Astrocyte (in vitro differentiated cells and primary cell): ENCODE measurements at regions not wholly inside any gene's neighbourhood (a gene's known extent, or its start where the extent isn't known, plus 50 kb on each side); places are given as distances from the start of the nearest gene placed in this dataset.

ENCODE experiments used
- DNase-seq: peaks from one replicate; pipeline ENCODE4 v3.0.0-alpha.2; 2010; ENCODE audit warnings: low read depth
- FAIRE-seq: peaks from 2 replicates; lab custom pipeline; 2011; peaks lifted over from hg19 to GRCh38; lab: Jason Lieb, UNC
- H2AFZ ChIP-seq: 2 replicates; pipeline ENCODE4 v1.6.0; 2012; ENCODE audit warnings: low read depth, low read length, inconsistent platforms
- H3K27ac ChIP-seq: 2 replicates; pipeline ENCODE4 v1.5.1; 2011; ENCODE audit warnings: low read depth, low read length, inconsistent platforms
- H3K27me3 ChIP-seq: 2 replicates; pipeline ENCODE4 v1.6.0; 2011; ENCODE audit warnings: low read length, inconsistent platforms; ENCODE audit not compliant: insufficient read depth
- H3K36me3 ChIP-seq: 2 replicates; pipeline ENCODE4 v1.5.1; 2011; ENCODE audit warnings: low read length, inconsistent platforms; ENCODE audit not compliant: insufficient read depth
- H3K4me1 ChIP-seq: 2 replicates; pipeline ENCODE4 v1.5.1; 2011; ENCODE audit warnings: low read length, inconsistent platforms; ENCODE audit not compliant: insufficient read depth
- H3K4me2 ChIP-seq: 2 replicates; pipeline ENCODE4 v1.6.0; 2012; ENCODE audit warnings: low read length, inconsistent platforms
- H3K4me3 ChIP-seq: 2 replicates; pipeline ENCODE4 v1.5.1; 2011; ENCODE audit warnings: low read depth, mild to moderate bottlenecking, low read length, inconsistent platforms; ENCODE audit not compliant: insufficient read depth
- H3K79me2 ChIP-seq: 2 replicates; pipeline ENCODE4 v1.6.0; 2012; ENCODE audit warnings: mild to moderate bottlenecking, low read length, inconsistent platforms; ENCODE audit not compliant: insufficient read depth
- H3K9ac ChIP-seq: 2 replicates; pipeline ENCODE4 v1.6.0; 2012; ENCODE audit warnings: mild to moderate bottlenecking, low read length, inconsistent platforms
- H3K9me3 ChIP-seq: 2 replicates; pipeline ENCODE4 v1.5.1; 2012; ENCODE audit warnings: low read depth, mild to moderate bottlenecking, low read length, inconsistent platforms; ENCODE audit not compliant: insufficient read depth
- H4K20me1 ChIP-seq: 2 replicates; pipeline ENCODE4 v1.6.0; 2012; ENCODE audit warnings: low read length, inconsistent platforms; ENCODE audit not compliant: insufficient read depth
- H3K27ac Mint-ChIP-seq: one replicate; pipeline ENCODE4 v1.8.0; 2021; ENCODE audit warnings: mild to moderate bottlenecking, mixed read lengths; ENCODE audit not compliant: unreplicated experiment
- H3K27me3 Mint-ChIP-seq: one replicate; pipeline ENCODE4 v1.8.0; 2021; ENCODE audit warnings: low read depth, mixed read lengths; ENCODE audit not compliant: unreplicated experiment
- H3K36me3 Mint-ChIP-seq: one replicate; pipeline ENCODE4 v1.8.0; 2021; ENCODE audit warnings: low read depth, mixed read lengths; ENCODE audit not compliant: unreplicated experiment
- H3K4me1 Mint-ChIP-seq: one replicate; pipeline ENCODE4 v1.8.0; 2021; ENCODE audit warnings: low read depth, mixed read lengths; ENCODE audit not compliant: unreplicated experiment
- H3K4me3 Mint-ChIP-seq: one replicate; pipeline ENCODE4 v1.8.0; 2021; ENCODE audit warnings: mild to moderate bottlenecking, moderate library complexity, mixed read lengths; ENCODE audit not compliant: unreplicated experiment
- H3K9me3 Mint-ChIP-seq: one replicate; pipeline ENCODE4 v1.8.0; 2021; ENCODE audit warnings: mild to moderate bottlenecking, mixed read lengths; ENCODE audit not compliant: unreplicated experiment
- EZH2 ChIP-seq: IDR thresholded peaks from 2 replicates; pipeline ENCODE4 v1.6.1; 2012; ENCODE audit warnings: mild to moderate bottlenecking, low read length, inconsistent platforms; ENCODE audit not compliant: insufficient read depth
- TF ChIP-seq, protein P1 (sequence below): IDR thresholded peaks from 2 replicates; pipeline ENCODE4 v1.5.1; 2011; ENCODE audit warnings: low read depth, mild to moderate bottlenecking, inconsistent platforms, low read length, moderate library complexity; ENCODE audit not compliant: insufficient read depth

DNA sequence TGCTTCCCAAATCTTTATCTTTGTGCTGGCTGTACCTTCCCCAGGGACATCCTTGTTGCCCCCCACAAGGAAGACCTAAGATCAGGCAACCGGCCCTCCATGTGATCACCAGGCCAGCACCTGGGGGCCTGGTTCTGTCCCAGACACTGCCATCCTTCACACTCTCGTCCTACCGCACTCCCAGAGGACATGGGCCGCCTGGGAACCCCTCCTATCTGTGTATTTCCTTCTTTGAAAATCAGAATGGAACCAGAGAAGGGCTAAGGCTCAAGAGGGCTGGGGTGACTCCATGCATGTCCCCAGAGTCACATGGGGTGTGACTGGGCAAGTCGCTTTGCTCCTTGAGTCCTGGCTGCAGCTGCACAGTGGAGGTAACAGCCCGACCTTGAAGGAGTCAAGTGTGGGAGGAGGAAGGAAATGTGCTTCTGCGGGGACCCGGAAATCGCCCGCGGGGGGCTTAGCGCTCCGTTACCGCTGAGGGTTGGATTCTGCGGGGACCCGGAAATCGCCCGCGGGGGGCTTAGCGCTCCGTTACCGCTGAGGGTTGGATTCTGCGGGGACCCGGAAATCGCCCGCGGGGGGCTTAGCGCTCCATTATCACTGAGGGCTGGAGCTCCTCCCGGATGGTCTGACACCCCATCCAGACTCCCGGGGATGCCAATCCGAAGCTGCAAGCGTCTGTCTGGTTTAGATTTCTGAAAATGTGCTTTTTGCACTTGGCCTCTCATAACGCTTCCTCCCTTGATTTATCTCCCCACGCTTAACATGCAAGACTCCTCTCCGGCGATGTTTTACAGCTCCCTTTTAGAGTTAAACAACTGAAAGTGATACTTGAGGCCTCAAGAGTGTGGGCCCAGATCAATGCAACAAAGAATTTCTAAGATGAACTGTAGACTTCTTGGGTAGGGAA lies 278.9 kb downstream of the NPHP4 start:
- Histone ChIP-seq H3K27ac (no peak overlapping the region), H3K79me2 (no peaks in the 10 kb centered on the region), H3K4me1 (no peaks in the 10 kb centered on the region), H4K20me1 (no peaks in the 10 kb centered on the region), H3K4me2 (no peak overlapping the region), H3K9me3 (peaks cover 6% of the 10 kb centered on the region), H3K4me3 (no peak overlapping the region), H3K27me3 (no peaks in the 10 kb centered on the region), H2AFZ (no peak overlapping the region), H3K9ac (no peak overlapping the region), H3K36me3 (no peaks in the 10 kb centered on the region)
- no peak for FAIRE-seq
- no peak overlapping the region for H3K4me3 Mint-ChIP-seq
- peaks cover 17% of the 10 kb centered on the region for H3K9me3 Mint-ChIP-seq
- H3K36me3 Mint-ChIP-seq: peaks cover 4% of the 10 kb centered on the region
- peaks cover 18% of the 10 kb centered on the region for H3K27me3 Mint-ChIP-seq
- TF ChIP-seq, protein P1, sequence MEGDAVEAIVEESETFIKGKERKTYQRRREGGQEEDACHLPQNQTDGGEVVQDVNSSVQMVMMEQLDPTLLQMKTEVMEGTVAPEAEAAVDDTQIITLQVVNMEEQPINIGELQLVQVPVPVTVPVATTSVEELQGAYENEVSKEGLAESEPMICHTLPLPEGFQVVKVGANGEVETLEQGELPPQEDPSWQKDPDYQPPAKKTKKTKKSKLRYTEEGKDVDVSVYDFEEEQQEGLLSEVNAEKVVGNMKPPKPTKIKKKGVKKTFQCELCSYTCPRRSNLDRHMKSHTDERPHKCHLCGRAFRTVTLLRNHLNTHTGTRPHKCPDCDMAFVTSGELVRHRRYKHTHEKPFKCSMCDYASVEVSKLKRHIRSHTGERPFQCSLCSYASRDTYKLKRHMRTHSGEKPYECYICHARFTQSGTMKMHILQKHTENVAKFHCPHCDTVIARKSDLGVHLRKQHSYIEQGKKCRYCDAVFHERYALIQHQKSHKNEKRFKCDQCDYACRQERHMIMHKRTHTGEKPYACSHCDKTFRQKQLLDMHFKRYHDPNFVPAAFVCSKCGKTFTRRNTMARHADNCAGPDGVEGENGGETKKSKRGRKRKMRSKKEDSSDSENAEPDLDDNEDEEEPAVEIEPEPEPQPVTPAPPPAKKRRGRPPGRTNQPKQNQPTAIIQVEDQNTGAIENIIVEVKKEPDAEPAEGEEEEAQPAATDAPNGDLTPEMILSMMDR: no peak
- TF ChIP-seq EZH2: no peak
- no peak overlapping the region for H3K27ac Mint-ChIP-seq
- DNase-seq: no peak
- peaks cover 2% of the 10 kb centered on the region for H3K4me1 Mint-ChIP-seq

DNA sequence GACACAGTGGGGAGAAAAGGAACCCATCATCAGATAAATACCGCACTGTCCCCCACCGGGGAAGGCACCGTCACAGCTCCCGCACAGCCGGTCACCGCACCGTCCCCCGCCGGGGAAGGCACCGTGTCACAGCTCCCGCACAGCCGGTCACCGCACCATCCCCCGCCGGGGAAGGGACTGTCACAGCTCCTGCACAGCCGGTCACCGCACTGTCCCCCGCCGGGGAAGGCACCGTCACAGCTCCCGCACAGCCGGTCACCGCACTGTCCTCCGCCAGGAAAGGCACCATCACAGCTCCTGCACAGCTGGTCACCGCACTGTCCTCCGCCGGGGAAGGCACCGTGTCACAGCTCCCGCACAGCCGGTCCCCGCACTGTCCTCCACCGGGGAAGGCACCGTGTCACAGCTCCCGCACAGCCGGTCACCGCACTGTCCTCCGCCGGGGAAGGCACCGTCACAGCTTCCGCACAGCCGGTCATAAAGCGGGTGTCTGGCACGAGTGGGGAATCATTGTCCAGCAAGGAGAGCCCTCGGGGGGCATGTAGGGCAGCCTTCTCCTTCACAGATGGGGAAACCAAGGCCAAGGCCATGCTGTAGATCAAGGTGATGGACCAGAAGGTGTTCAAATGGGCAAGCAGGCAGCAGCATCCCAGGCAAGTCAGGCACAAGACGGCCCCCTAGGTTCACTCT lies 280.1 kb downstream of the NPHP4 start:
- peaks cover 17% of the 10 kb centered on the region for H3K9me3 Mint-ChIP-seq
- H3K27ac ChIP-seq: no peak overlapping the region
- FAIRE-seq: no peak

More for the DNA sequence above, 280.1 kb downstream of the NPHP4 start:
- Histone ChIP-seq H3K36me3 (no peaks in the 10 kb centered on the region), H3K9me3 (peaks cover 15% of the 10 kb centered on the region), H4K20me1 (no peaks in the 10 kb centered on the region), H3K4me3 (no peak overlapping the region), H3K9ac (no peak overlapping the region), H3K27me3 (no peaks in the 10 kb centered on the region), H3K79me2 (no peaks in the 10 kb centered on the region), H2AFZ (no peak overlapping the region), H3K4me2 (no peak overlapping the region), H3K4me1 (no peaks in the 10 kb centered on the region)
- H3K4me1 Mint-ChIP-seq: no peaks in the 10 kb centered on the region
- H3K27ac Mint-ChIP-seq: no peak overlapping the region
- TF ChIP-seq EZH2: no peak
- TF ChIP-seq, protein P1: no peak
- H3K27me3 Mint-ChIP-seq: peaks cover 21% of the 10 kb centered on the region
- peaks cover 4% of the 10 kb centered on the region for H3K36me3 Mint-ChIP-seq
- DNase-seq: no peak
- H3K4me3 Mint-ChIP-seq: no peak overlapping the region
